GM12864 (cell line): ENCODE measurements at regions not wholly inside any gene's neighbourhood (a gene's known extent, or its start where the extent isn't known, plus 50 kb on each side); places are given as distances from the start of the nearest gene placed in this dataset.

ENCODE experiments used
- DNase-seq: peaks from one replicate; pipeline ENCODE4 v3.0.0-alpha.2; 2011; ENCODE audit warnings: low read depth
- H3K4me3 ChIP-seq: 2 replicates; pipeline ENCODE4 v1.5.1; 2011; ENCODE audit warnings: mild to moderate bottlenecking, low read depth, low read length, control low read depth
- TF ChIP-seq, protein P1 (sequence below): IDR thresholded peaks from 2 replicates; pipeline ENCODE4 v1.5.1; 2011; ENCODE audit warnings: low read depth, mild to moderate bottlenecking, moderate library complexity, low read length, control low read depth, inconsistent platforms; ENCODE audit errors: missing control alignments

DNA sequence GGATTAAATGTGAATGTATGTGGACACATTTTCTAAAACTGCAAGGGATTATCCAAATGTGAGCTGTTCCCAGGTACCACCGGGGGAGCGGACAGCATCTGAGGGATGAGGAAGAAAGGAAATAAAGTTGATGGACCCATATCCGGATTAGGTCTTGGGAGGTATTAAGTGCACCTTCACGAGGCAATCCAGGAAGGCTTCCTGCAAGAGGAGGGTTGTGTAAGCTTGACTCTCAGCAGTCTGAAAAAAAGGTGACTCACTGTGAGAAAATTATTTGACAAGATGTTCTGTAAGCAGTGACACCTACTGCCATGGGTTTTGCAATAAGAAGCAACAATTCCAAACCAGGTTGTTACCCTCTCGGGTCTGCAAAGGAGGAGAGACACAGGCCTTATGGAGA lies 55.0 kb upstream of the LRFN2 start:
- TF ChIP-seq, protein P1, sequence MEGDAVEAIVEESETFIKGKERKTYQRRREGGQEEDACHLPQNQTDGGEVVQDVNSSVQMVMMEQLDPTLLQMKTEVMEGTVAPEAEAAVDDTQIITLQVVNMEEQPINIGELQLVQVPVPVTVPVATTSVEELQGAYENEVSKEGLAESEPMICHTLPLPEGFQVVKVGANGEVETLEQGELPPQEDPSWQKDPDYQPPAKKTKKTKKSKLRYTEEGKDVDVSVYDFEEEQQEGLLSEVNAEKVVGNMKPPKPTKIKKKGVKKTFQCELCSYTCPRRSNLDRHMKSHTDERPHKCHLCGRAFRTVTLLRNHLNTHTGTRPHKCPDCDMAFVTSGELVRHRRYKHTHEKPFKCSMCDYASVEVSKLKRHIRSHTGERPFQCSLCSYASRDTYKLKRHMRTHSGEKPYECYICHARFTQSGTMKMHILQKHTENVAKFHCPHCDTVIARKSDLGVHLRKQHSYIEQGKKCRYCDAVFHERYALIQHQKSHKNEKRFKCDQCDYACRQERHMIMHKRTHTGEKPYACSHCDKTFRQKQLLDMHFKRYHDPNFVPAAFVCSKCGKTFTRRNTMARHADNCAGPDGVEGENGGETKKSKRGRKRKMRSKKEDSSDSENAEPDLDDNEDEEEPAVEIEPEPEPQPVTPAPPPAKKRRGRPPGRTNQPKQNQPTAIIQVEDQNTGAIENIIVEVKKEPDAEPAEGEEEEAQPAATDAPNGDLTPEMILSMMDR, result no peak
- no peak overlapping the region for H3K4me3 ChIP-seq
- no peak for DNase-seq

DNA sequence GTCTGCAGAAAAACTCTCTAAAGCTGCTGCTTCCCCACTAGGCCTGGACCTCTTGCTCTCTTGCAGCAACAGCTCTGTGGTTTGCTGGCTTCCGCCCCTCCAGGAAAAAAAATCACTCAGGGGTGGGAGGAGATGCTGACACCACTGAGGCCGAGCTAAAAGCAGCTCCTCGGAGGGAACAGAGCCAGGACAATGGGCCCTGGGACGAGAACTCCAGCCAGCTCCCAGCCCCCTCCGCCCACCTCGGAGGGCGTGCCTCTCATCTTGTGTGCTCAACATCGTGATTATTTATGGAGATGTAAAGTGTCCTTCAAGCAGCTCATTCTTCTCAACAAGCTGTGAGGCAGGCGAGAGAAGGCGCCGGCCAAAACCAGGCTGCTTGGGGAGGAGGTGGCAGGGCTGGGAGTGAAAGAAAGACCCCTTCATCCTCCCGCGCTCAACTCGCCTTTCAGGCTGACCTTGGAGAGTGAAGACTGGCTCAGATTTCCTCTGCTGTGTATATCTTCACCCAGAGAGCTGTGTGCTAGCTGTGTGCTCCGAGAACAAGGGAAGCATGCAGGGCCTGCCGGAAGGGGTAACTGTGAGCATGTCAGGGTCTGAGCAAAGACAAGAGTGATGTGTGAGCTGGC lies 53.5 kb upstream of the LRFN2 start:
- DNase-seq, result no peak
- TF ChIP-seq, protein P1, result no peak
- no peak overlapping the region for H3K4me3 ChIP-seq
